Liver (tissue), 3 donors: ENCODE measurements at regions not wholly inside any gene's neighbourhood (a gene's known extent, or its start where the extent isn't known, plus 50 kb on each side); places are given as distances from the start of the nearest gene placed in this dataset.

ENCODE experiments used
- CTCF ChIP-seq: fragments of 150-350 bp; IDR thresholded peaks from 2 replicates; pipeline ENCODE4 v1.5.1; 2017; ENCODE audit warnings: improper control_type of control experiment, low read depth, low read length; ENCODE audit not compliant: missing input control
- NR2F2 ChIP-seq: IDR thresholded peaks from 2 replicates; pipeline ENCODE4 v1.6.1; 2016; ENCODE audit warnings: antibody characterized with exemption
- RXRA ChIP-seq, 2 donors: IDR thresholded peaks; 2 replicates each; pipeline ENCODE4 v1.6.1; 2017 to 2018; ENCODE audit warnings: antibody characterized with exemption in 2 of 2, mild to moderate bottlenecking in 1 of 2
- donor health status: healthy.
- donor health status: healthy.

GRCh38 chr3:39752751-39753150 is 56.7 kb upstream of the MYRIP start:
- no peak for TF ChIP-seq RXRA (IDR thresholded peaks at IDR 0.05)
- TF ChIP-seq CTCF: no peak
- no peak for TF ChIP-seq NR2F2
